WTC11 (cell line): ENCODE measurements at regions not wholly inside any gene's neighbourhood (a gene's known extent, or its start where the extent isn't known, plus 50 kb on each side); places are given as distances from the start of the nearest gene placed in this dataset.
"Not testable (repeated sequence)": the region's sequence is repeated elsewhere in the genome, so short reads cannot be mapped to it uniquely, and the experiment has no call there.

Experiments used
- ESRRA ChIP-seq: sonication (generic); formaldehyde crosslinking; IDR thresholded peaks from 2 replicates; pipeline ENCODE4 v1.8.1; 2022; ENCODE audit warnings: mild to moderate bottlenecking, missing genetic modification reagents, borderline replicate concordance
- RELA ChIP-seq: sonication (generic); formaldehyde crosslinking; IDR thresholded peaks from 2 replicates; pipeline ENCODE4 v1.8.1; 2022; ENCODE audit warnings: missing genetic modification reagents, mild to moderate bottlenecking, borderline replicate concordance
- SP1 ChIP-seq: sonication (generic); formaldehyde crosslinking; conservative IDR thresholded peaks from 2 replicates; pipeline ENCODE4 v1.8.1; 2022; ENCODE audit warnings: missing genetic modification reagents
- TEAD4 ChIP-seq: sonication (generic); formaldehyde crosslinking; IDR thresholded peaks from 2 replicates; pipeline ENCODE4 v1.8.0; 2022; ENCODE audit warnings: mild to moderate bottlenecking, missing genetic modification reagents

GRCh38 chr6:63471145-63471544, 101.1 kb upstream of the LOC128125822 start:
- not testable (repeated sequence) for TF ChIP-seq ESRRA (CRISPR knock-in tag); TEAD4 (CRISPR knock-in tag); RELA (CRISPR knock-in tag); SP1
